Pulmonary artery endothelial cell (primary cell): ENCODE measurements at regions not wholly inside any gene's neighbourhood (a gene's known extent, or its start where the extent isn't known, plus 50 kb on each side); places are given as distances from the start of the nearest gene placed in this dataset.

ENCODE experiments used
- DNase-seq: peaks from one replicate; pipeline ENCODE4 v3.0.0-alpha.2; 2011; ENCODE audit warnings: low read depth, low spot score

- no peak for DNase-seq
Measured at GRCh38 chr3:113138839-113139743, 72.3 kb upstream of the BOC start.

GRCh38 chr3:113140876-113141275 lies 70.5 kb upstream of the BOC start:
- DNase-seq = peak; percentile 19

- no peak for DNase-seq
Measured at GRCh38 chr3:113141543-113141942, 69.8 kb upstream of the BOC start.

- DNase-seq = no peak
Measured at GRCh38 chr3:113142476-113142875, 68.9 kb upstream of the BOC start.

- no peak for DNase-seq
Measured at GRCh38 chr3:113143353-113143752, 68.0 kb upstream of the BOC start.

GRCh38 chr3:113147681-113148261 lies 63.6 kb upstream of the BOC start:
- no peak for DNase-seq

- DNase-seq = no peak
Measured at GRCh38 chr3:113148284-113148683, 63.1 kb upstream of the BOC start.

- DNase-seq = no peak
Measured at GRCh38 chr3:113150250-113150649, 61.1 kb upstream of the BOC start.

- no peak for DNase-seq
Measured at GRCh38 chr3:113151461-113152031, 59.8 kb upstream of the BOC start.

GRCh38 chr3:113152849-113153248 lies 58.5 kb upstream of the BOC start:
- DNase-seq = no peak

GRCh38 chr3:113153499-113154107 lies 57.8 kb upstream of the BOC start:
- DNase-seq = no peak

GRCh38 chr3:113156816-113157333 lies 54.5 kb upstream of the BOC start:
- no peak for DNase-seq

GRCh38 chr3:113157408-113158030 lies 53.8 kb upstream of the BOC start:
- no peak for DNase-seq

GRCh38 chr3:113158171-113158570 lies 53.2 kb upstream of the BOC start:
- DNase-seq = no peak
